ENCODE measurements at regions not wholly inside any gene's neighbourhood (a gene's known extent, or its start where the extent isn't known, plus 50 kb on each side); places are given as distances from the start of the nearest gene placed in this dataset.

DNA sequence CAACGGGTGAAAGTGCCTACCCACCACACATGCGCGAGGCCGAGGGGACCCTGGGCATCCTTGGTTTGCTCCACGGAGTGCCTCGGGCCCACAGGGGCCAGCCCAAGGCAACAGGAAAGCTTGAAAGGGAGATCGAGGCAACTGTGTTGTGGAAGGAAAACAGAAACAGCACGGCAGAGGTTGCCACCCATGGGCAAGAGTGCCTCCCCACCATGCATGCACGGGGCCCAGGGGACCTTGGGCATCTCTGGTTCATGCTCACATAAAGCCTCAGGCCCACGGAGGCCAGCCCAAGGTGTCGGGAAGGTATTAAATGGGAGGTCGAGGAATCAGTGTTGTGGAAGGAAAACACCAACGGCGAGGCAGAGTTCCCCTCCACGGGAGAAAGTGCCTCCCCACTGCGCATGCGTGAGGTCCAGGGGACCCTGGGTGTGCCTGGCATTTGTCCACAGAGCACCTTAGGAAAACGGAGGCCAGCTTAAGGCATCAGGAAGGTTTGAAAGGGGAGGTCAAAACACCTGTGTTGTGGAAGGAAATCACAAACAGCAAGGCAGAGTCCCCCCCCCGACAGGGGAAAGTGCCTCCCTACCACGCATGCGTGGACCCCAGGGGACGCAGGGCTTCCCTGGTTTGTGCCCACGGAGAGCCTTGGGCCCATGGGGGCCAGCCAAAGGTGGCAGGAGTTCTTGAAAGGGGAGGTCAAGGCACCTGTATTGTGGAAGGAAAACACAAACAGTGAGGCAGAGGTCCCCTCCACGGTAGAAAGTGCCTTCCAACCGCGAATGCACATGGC, 367.3 kb downstream of the ALG10 start:
- intact Hi-C loops (cut with DNase I), result no loop called here
- no peak overlapping the region for H3K27ac ChIP-seq
- TF ChIP-seq, protein P1, sequence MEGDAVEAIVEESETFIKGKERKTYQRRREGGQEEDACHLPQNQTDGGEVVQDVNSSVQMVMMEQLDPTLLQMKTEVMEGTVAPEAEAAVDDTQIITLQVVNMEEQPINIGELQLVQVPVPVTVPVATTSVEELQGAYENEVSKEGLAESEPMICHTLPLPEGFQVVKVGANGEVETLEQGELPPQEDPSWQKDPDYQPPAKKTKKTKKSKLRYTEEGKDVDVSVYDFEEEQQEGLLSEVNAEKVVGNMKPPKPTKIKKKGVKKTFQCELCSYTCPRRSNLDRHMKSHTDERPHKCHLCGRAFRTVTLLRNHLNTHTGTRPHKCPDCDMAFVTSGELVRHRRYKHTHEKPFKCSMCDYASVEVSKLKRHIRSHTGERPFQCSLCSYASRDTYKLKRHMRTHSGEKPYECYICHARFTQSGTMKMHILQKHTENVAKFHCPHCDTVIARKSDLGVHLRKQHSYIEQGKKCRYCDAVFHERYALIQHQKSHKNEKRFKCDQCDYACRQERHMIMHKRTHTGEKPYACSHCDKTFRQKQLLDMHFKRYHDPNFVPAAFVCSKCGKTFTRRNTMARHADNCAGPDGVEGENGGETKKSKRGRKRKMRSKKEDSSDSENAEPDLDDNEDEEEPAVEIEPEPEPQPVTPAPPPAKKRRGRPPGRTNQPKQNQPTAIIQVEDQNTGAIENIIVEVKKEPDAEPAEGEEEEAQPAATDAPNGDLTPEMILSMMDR (IDR thresholded peaks at IDR 0.05), result no peak
- no peak for TF ChIP-seq POLR2A (IDR thresholded peaks at IDR 0.05)
- 64 to 71% methylated on average over 25 to 26 of the region's 26 CpGs for WGBS, 2 donors
- no peaks in the 10 kb centered on the region for H3K36me3 ChIP-seq
- H3K4me3 ChIP-seq (replicated peaks in 1 of 3), result no peak overlapping the region
- no peaks in the 10 kb centered on the region for H3K9me3 ChIP-seq
- DNase-seq, result no peak
- no peaks in the 10 kb centered on the region for H3K27me3 ChIP-seq
- no peaks in the 10 kb centered on the region for H3K4me1 ChIP-seq

DNA sequence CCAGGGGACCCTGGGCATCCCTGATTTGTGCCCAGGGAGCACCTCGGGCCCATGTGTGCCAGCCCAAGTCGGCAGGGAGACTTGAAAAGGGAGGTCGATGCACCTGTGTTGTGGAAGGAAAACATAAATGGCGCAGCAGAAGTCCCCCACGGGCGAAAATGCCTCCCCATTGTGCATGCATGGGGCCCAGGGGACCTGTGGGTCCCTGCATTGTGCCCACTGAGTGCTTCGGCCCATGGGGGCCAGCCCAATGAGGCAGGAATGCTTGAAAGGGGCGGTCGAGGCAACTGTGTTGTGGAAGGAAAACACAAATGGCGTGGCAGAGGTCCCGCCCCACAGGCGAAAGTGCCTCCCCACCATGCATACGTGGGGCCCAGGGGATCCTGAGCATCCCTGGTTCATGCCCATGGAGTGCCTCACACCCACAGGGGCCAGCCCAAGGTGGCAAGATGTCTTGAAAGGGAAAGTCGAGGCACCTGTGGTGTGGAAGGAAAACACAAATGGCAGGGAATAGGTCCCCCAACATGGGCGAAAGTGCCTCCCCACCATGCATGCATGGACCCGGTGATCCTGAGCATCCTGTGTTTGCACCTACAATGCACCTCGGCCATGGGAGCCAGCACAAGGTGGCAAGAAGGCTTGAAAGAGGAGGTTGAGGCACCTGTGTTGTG, 368.0 kb downstream of the ALG10 start:
- Histone ChIP-seq H3K36me3 (no peaks in the 10 kb centered on the region), H3K27ac (no peak overlapping the region), H3K4me1 (no peaks in the 10 kb centered on the region), H3K27me3 (no peaks in the 10 kb centered on the region), H3K4me3 (replicated peaks in 1 of 3) (no peak overlapping the region), H3K9me3 (no peaks in the 10 kb centered on the region)
- no peak for DNase-seq
- TF ChIP-seq, protein P1 (IDR thresholded peaks at IDR 0.05), result no peak
- no peak for TF ChIP-seq POLR2A (IDR thresholded peaks at IDR 0.05)
- WGBS, 2 donors, result 70 to 74% methylated on average over 17 of the region's 17 CpGs
- intact Hi-C loops (cut with DNase I), result no loop called here

DNA sequence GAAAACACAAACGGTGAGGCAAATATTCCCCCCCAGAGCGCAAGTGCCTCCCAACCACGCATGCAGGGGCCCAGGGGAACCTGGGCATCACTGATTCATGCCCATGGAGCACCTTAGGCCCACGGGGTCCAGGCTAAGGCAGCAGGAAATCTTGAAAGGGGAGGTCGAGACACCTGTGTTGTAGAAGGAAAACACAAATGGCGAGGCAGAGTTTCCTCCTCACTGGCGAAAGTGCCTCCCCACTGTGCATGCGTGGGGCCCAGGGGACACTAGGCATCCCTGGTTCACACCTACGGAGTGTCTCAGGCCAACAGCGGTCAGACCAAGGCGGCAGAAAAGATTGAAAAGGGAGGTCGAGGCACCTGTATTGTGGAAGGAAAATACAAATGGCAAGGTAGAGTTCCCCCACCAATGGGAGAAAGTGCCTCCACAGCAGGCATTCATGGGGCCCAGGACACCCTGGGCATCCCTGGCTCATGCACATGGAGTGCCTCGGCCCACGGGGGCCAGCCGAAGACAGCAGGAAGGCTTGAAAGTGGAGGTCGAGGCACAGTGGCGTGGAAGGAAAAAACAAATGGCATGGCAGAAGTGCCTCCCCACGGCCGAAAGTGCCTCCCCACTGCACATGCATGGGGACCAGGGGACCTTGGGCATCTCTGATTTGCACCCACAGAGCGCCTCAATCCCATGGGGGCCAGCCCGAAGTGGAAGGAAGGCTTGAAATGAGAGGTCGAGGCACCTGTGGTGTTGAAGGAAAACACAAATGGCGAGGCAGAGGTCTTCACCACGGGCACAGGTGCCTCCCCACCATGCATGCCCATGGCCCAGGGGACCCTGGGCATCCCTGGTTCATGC, 368.8 kb downstream of the ALG10 start:
- Histone ChIP-seq H3K27ac (no peak overlapping the region), H3K4me1 (no peaks in the 10 kb centered on the region), H3K9me3 (no peaks in the 10 kb centered on the region), H3K4me3 (replicated peaks in 1 of 3) (no peak overlapping the region), H3K27me3 (no peaks in the 10 kb centered on the region), H3K36me3 (no peaks in the 10 kb centered on the region)
- intact Hi-C loops (cut with DNase I), result no loop called here
- WGBS, 2 donors, result 70 to 75% methylated on average over 24 of the region's 24 CpGs
- DNase-seq, result no peak
- TF ChIP-seq, protein P1 (IDR thresholded peaks at IDR 0.05), result no peak
- TF ChIP-seq POLR2A (IDR thresholded peaks at IDR 0.05), result no peak

DNA sequence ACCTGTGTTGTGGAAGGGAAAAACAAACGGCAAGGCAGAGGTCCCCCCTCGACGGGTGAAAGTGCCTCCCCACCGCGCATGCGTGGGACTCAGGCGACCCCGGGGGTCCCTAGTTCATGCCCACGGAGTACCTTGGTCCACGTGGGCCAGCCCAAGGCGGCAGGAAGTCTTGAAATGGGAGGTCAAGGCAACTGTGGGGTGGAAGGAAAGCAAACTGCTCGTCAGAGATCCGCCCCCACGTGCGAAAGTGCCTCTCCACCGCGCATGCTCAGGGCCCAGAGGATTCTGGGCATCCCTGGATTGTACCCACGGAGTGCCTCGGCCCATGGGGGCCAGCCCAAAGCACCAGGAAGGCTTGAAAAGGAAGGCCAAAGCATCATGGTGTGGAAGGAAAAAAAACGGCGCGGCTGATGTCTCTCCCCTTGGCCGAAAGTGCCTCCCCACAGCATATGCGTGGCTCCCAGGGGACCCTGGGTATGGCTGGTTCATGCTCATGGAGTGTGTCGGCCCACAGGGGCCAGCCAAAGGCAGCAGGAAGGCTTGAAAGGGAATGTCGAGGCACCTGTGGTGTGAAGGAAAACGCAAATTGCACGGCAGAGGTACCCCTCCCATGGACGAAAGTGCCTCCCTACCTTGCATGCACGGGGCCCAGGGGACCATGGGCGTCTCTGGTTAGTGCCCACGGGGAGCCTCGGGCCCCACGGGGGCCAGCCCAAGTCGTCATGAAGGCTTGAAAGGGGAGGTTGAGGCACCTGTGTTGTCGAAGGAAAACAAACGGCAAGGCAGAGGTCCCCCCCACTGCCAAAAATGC, 369.7 kb downstream of the ALG10 start:
- 64 to 71% methylated on average over 27 to 30 of the region's 37 CpGs for WGBS, 2 donors
- H3K27ac ChIP-seq, result no peak overlapping the region
- H3K36me3 ChIP-seq, result no peaks in the 10 kb centered on the region
- intact Hi-C loops (cut with DNase I), result no loop called here
- TF ChIP-seq, protein P1 (IDR thresholded peaks at IDR 0.05), result no peak
- TF ChIP-seq POLR2A (IDR thresholded peaks at IDR 0.05), result no peak
- H3K27me3 ChIP-seq, result no peaks in the 10 kb centered on the region
- no peaks in the 10 kb centered on the region for H3K9me3 ChIP-seq
- no peak for DNase-seq
- no peak overlapping the region for H3K4me3 ChIP-seq (replicated peaks in 1 of 3)
- no peaks in the 10 kb centered on the region for H3K4me1 ChIP-seq

Data from thyroid gland (tissue), 4 donors.